ENCODE measurements at regions not wholly inside any gene's neighbourhood (a gene's known extent, or its start where the extent isn't known, plus 50 kb on each side); places are given as distances from the start of the nearest gene placed in this dataset.

GRCh38 chr12:105706321-105706972, 376.0 kb downstream of the C12orf75 start:
- intact Hi-C loops (cut with micrococcal nuclease; ENCODE audit: unreplicated experiment), result no loop called here
- DNase-seq (ENCODE audit: low spot score), result no peak
- 51% methylated on average over 5 of the region's 8 CpGs for WGBS (ENCODE audit: low lambda C conversion rate)

More at GRCh38 chr12:105706321-105706972, 376.0 kb downstream of the C12orf75 start:
- BruUV-seq (replicated peaks), result no TSS peak
- ChIA-PET CTCF (ENCODE audit: low intra/inter-chr PET ratio, low total read pairs) (interaction anchor here (1.4 to 2.0 kb wide), 2 partner anchors 430 to 442 kb away, joined by 8 to 10 read pairs; no protein-coding TSS in a partner anchor), POLR2A (no interaction called here)
- Histone ChIP-seq H3K9me3 (ENCODE audit: low read length) (no peaks in the 10 kb centered on the region), H3K79me2 (ENCODE audit: insufficient read depth, low read length) (no peaks in the 10 kb centered on the region), H3K9ac (ENCODE audit: insufficient read depth, low read depth, low read length) (no peak overlapping the region), H3K27me3 (ENCODE audit: control insufficient read depth in 1 of 2, insufficient read depth in 2 of 2, low read length in 2 of 2) (0 out of 5 replicates have a peak, but pooled peaks cover 1 to 4% of the 10 kb centered on the region in 2 experiments), H4K20me1 (ENCODE audit: insufficient read depth, low read length) (no peaks in the 10 kb centered on the region), H3K4me2 (ENCODE audit: low read depth, low read length) (no peak overlapping the region), H3K4me1 (ENCODE audit: insufficient read depth, low read length) (no peaks in the 10 kb centered on the region), H3K27ac (ENCODE audit: extremely low read length, insufficient read depth, low read length) (no peak overlapping the region), H3K4me3 (replicated peaks in 1 of 3; ENCODE audit: insufficient read depth in 1 of 3, low read depth in 2 of 3, low read length in 3 of 3) (no peak overlapping the region), H3K36me3 (replicated peaks in 1 of 2; ENCODE audit: control insufficient read depth in 1 of 2, insufficient read depth in 2 of 2, low read length in 2 of 2) (no peaks in the 10 kb centered on the region), H2AFZ (ENCODE audit: low read length) (no peak overlapping the region)
- FAIRE-seq, result no peak
- TF ChIP-seq BHLHE40 (IDR thresholded peaks at IDR 0.05; ENCODE audit: low read length), result no peak
- TF ChIP-seq KMT2B (CRISPR knock-in tag; IDR thresholded peaks at IDR 0.05), result no peak
- no peak for TF ChIP-seq NPAS2 (CRISPR knock-in tag; IDR thresholded peaks at IDR 0.05; ENCODE audit: borderline replicate concordance)
- TF ChIP-seq, protein P1, sequence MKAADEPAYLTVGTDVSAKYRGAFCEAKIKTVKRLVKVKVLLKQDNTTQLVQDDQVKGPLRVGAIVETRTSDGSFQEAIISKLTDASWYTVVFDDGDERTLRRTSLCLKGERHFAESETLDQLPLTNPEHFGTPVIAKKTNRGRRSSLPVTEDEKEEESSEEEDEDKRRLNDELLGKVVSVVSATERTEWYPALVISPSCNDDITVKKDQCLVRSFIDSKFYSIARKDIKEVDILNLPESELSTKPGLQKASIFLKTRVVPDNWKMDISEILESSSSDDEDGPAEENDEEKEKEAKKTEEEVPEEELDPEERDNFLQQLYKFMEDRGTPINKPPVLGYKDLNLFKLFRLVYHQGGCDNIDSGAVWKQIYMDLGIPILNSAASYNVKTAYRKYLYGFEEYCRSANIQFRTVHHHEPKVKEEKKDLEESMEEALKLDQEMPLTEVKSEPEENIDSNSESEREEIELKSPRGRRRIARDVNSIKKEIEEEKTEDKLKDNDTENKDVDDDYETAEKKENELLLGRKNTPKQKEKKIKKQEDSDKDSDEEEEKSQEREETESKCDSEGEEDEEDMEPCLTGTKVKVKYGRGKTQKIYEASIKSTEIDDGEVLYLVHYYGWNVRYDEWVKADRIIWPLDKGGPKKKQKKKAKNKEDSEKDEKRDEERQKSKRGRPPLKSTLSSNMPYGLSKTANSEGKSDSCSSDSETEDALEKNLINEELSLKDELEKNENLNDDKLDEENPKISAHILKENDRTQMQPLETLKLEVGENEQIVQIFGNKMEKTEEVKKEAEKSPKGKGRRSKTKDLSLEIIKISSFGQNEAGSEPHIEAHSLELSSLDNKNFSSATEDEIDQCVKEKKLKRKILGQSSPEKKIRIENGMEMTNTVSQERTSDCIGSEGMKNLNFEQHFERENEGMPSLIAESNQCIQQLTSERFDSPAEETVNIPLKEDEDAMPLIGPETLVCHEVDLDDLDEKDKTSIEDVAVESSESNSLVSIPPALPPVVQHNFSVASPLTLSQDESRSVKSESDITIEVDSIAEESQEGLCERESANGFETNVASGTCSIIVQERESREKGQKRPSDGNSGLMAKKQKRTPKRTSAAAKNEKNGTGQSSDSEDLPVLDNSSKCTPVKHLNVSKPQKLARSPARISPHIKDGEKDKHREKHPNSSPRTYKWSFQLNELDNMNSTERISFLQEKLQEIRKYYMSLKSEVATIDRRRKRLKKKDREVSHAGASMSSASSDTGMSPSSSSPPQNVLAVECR (CRISPR knock-in tag; IDR thresholded peaks at IDR 0.05; ENCODE audit: borderline replicate concordance), result no peak
- no peak for TF ChIP-seq ZNF329 (CRISPR knock-in tag; IDR thresholded peaks at IDR 0.05; ENCODE audit: low read depth)
- TF ChIP-seq ZNF850 (CRISPR knock-in tag; conservative IDR thresholded peaks at IDR 0.05), result no peak
- ATAC-seq, result no peak
- in situ Hi-C loops (cut with HindIII; ENCODE audit: extremely low pct_ligation_motif_present, low pct_unique_long_range_greater_than_20kb), result loop anchor here (5.0 kb wide), 1 partner anchor 426 kb away; no protein-coding TSS in a partner anchor
